ENCODE measurements at regions not wholly inside any gene's neighbourhood (a gene's known extent, or its start where the extent isn't known, plus 50 kb on each side); places are given as distances from the start of the nearest gene placed in this dataset.

DNA sequence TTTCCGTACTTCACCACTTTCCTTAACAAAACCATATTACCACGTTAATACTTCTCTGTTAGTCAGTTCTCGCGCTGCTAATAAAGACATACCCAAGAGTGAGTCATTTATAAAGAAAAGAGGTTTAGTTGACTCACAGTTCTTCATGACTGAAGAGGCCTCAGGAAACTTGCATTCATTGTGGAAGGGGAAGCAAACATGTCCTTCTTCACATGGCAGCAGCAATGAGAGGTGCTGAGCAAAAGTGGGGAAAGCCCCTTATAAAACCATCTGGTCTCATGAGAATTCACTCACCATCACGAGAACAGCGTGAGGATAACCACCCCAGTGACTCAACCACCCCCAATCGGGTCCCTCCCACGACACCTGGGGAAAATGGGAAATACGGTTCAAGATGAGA, 289.8 kb upstream of the CLNK start:
- Histone ChIP-seq H3K9ac (ENCODE audit: low read length in 3 of 3) (no peak overlapping the region), H3K4me3 (ENCODE audit: low read length in 3 of 3) (no peak overlapping the region), H3K27me3 (ENCODE audit: control insufficient read depth, insufficient read depth, low read length) (no peaks in the 10 kb centered on the region), H3K36me3 (ENCODE audit: control insufficient read depth in 2 of 3, insufficient read depth in 3 of 3, low read length in 3 of 3) (no peaks in the 10 kb centered on the region), H3K4me1 (ENCODE audit: control insufficient read depth in 2 of 3, insufficient read depth in 2 of 3, low read depth in 1 of 3, low read length in 3 of 3) (no peaks in the 10 kb centered on the region), H3K9me3 (ENCODE audit: control insufficient read depth in 2 of 3, insufficient read depth in 1 of 3, low read length in 3 of 3) (no peaks in the 10 kb centered on the region), H3K27ac (ENCODE audit: low read depth in 2 of 2, low read length in 2 of 2) (no peak overlapping the region)
- DNase-seq: no peak
- FAIRE-seq: no peak
- intact Hi-C loops (cut with DNase I): no loop called here
- TF ChIP-seq, protein P1, sequence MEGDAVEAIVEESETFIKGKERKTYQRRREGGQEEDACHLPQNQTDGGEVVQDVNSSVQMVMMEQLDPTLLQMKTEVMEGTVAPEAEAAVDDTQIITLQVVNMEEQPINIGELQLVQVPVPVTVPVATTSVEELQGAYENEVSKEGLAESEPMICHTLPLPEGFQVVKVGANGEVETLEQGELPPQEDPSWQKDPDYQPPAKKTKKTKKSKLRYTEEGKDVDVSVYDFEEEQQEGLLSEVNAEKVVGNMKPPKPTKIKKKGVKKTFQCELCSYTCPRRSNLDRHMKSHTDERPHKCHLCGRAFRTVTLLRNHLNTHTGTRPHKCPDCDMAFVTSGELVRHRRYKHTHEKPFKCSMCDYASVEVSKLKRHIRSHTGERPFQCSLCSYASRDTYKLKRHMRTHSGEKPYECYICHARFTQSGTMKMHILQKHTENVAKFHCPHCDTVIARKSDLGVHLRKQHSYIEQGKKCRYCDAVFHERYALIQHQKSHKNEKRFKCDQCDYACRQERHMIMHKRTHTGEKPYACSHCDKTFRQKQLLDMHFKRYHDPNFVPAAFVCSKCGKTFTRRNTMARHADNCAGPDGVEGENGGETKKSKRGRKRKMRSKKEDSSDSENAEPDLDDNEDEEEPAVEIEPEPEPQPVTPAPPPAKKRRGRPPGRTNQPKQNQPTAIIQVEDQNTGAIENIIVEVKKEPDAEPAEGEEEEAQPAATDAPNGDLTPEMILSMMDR (IDR thresholded peaks at IDR 0.05; ENCODE audit: borderline replicate concordance, extremely low read depth, insufficient read depth): no peak

DNA sequence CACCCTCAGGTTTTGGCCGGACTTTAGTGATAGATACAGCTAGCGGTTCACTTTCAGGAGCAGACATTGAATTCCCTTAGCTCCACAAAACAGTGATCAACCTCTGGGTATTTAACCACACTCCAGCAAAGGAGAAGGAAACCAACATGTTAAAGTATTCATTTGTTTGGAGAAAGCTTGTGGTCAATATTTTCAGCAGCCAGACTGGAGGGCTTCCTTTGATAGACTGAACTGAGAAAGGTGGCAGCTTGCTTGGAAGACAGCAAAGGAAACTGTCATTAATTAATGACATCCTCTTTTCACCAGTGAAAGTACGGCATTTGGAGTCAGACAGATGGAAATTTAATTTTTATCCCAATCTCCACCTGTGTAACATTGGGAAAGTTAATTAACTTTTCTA, 289.1 kb upstream of the CLNK start:
- Histone ChIP-seq H3K36me3 (ENCODE audit: control insufficient read depth in 2 of 3, insufficient read depth in 3 of 3, low read length in 3 of 3) (no peaks in the 10 kb centered on the region), H3K4me3 (ENCODE audit: low read length in 3 of 3) (no peak overlapping the region), H3K9me3 (ENCODE audit: control insufficient read depth in 2 of 3, insufficient read depth in 1 of 3, low read length in 3 of 3) (no peaks in the 10 kb centered on the region), H3K27me3 (ENCODE audit: control insufficient read depth, insufficient read depth, low read length) (no peaks in the 10 kb centered on the region), H3K4me1 (ENCODE audit: control insufficient read depth in 2 of 3, insufficient read depth in 2 of 3, low read depth in 1 of 3, low read length in 3 of 3) (no peaks in the 10 kb centered on the region), H3K27ac (ENCODE audit: low read depth in 2 of 2, low read length in 2 of 2) (no peak overlapping the region), H3K9ac (ENCODE audit: low read length in 3 of 3) (no peak overlapping the region)
- intact Hi-C loops (cut with DNase I): no loop called here
- DNase-seq: no peak
- TF ChIP-seq, protein P1 (IDR thresholded peaks at IDR 0.05; ENCODE audit: borderline replicate concordance, extremely low read depth, insufficient read depth): no peak
- no peak for FAIRE-seq

DNA sequence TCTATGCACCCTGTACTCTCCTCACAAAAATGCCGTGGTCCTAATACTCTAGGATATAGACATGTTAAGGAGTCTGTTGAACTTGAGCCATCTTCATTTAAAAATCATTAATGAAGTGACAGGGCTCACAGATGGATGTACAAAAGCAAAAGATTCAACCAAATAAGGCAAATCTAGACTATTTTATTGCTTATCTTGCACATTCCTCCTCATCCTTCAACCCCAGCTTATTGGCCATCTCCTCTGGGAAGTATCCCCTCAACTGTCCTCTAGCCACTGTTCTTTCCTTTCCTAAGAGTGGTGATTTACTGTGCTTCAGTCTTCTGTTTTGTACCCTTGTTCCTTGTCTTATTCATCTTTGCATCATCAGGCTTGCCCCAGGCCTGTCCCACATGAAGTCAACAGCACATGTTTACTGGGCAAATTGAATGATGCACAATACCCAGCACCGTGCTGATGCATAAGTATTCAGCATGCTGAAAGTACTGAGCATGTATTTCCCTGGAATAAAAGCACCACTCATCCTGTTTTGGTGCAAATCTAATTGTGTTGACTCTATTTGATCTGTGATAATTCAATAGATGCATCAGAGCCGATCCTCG, 287.3 kb upstream of the CLNK start:
- Histone ChIP-seq H3K9me3 (ENCODE audit: control insufficient read depth in 2 of 3, insufficient read depth in 1 of 3, low read length in 3 of 3) (no peaks in the 10 kb centered on the region), H3K27me3 (ENCODE audit: control insufficient read depth, insufficient read depth, low read length) (no peaks in the 10 kb centered on the region), H3K4me1 (ENCODE audit: control insufficient read depth in 2 of 3, insufficient read depth in 2 of 3, low read depth in 1 of 3, low read length in 3 of 3) (no peaks in the 10 kb centered on the region), H3K4me3 (ENCODE audit: low read length in 3 of 3) (no peak overlapping the region), H3K27ac (ENCODE audit: low read depth in 2 of 2, low read length in 2 of 2) (no peak overlapping the region), H3K9ac (ENCODE audit: low read length in 3 of 3) (no peak overlapping the region), H3K36me3 (ENCODE audit: control insufficient read depth in 2 of 3, insufficient read depth in 3 of 3, low read length in 3 of 3) (no peaks in the 10 kb centered on the region)
- DNase-seq (no peak), FAIRE-seq (no peak)
- TF ChIP-seq, protein P1 (IDR thresholded peaks at IDR 0.05; ENCODE audit: borderline replicate concordance, extremely low read depth, insufficient read depth): no peak
- intact Hi-C loops (cut with DNase I): no loop called here

DNA sequence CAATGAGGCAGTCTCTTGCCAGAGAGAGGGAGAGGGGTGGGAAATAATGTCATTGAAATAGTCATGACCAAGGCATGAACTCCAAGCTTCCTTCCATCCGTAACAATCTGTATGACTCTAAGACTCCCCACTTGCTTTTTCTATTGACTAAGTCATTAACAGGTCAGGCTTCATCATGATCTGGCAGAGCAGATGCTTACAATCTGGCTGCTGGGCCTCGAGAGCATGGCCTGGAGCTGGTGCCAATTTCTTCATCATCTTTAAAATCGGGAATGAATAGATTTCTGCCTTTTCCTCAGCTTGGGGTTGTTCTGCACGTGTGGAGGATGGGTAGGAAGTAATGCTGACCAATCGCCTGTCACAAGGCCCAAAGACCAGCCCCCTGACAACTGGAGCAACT, 280.6 kb upstream of the CLNK start:
- Histone ChIP-seq H3K27ac (ENCODE audit: low read depth in 2 of 2, low read length in 2 of 2) (no peak overlapping the region), H3K27me3 (ENCODE audit: control insufficient read depth, insufficient read depth, low read length) (no peaks in the 10 kb centered on the region), H3K9ac (ENCODE audit: low read length in 3 of 3) (no peak overlapping the region), H3K4me3 (ENCODE audit: low read length in 3 of 3) (no peak overlapping the region), H3K36me3 (ENCODE audit: control insufficient read depth in 2 of 3, insufficient read depth in 3 of 3, low read length in 3 of 3) (no peaks in the 10 kb centered on the region), H3K4me1 (ENCODE audit: control insufficient read depth in 2 of 3, insufficient read depth in 2 of 3, low read depth in 1 of 3, low read length in 3 of 3) (no peaks in the 10 kb centered on the region), H3K9me3 (ENCODE audit: control insufficient read depth in 2 of 3, insufficient read depth in 1 of 3, low read length in 3 of 3) (peaks cover 0 to 1% (median 0%) of the 10 kb centered on the region in 3 donors)
- TF ChIP-seq, protein P1 (IDR thresholded peaks at IDR 0.05; ENCODE audit: borderline replicate concordance, extremely low read depth, insufficient read depth): no peak
- intact Hi-C loops (cut with DNase I): no loop called here
- FAIRE-seq: no peak
- DNase-seq: no peak

Measured in kidney (tissue), 13 donors.